Lower leg skin (tissue), 4 donors: ENCODE measurements at regions not wholly inside any gene's neighbourhood (a gene's known extent, or its start where the extent isn't known, plus 50 kb on each side); places are given as distances from the start of the nearest gene placed in this dataset.

ENCODE experiments used
- DNase-seq, 2 donors: peaks; one replicate each; pipeline ENCODE4 v3.0.0-alpha.2; 2019; ENCODE audit warnings: low spot score in 2 of 2
- H3K4me3 ChIP-seq: fragments of 200-600 bp; sonication (generic); 2 replicates; pipeline ENCODE4 v1.5.1; 2017; ENCODE audit warnings: mild to moderate bottlenecking, low read depth; ENCODE audit not compliant: poor library complexity, severe bottlenecking
- CTCF ChIP-seq, 3 donors: fragments of 450-650 bp; IDR thresholded peaks; one replicate each; pipeline ENCODE4 v1.5.1; 2016; ENCODE audit warnings: antibody characterized with exemption in 3 of 3, mild to moderate bottlenecking in 3 of 3, moderate library complexity in 2 of 3
- POLR2A ChIP-seq, 2 donors: fragments of 450-650 bp; IDR thresholded peaks; one replicate each; pipeline ENCODE4 v1.6.1; 2016 to 2017; ENCODE audit warnings: antibody characterized with exemption in 2 of 2, mild to moderate bottlenecking in 1 of 2, moderate library complexity in 1 of 2
- WGBS, 2 donors: methylation state at CpG; one replicate each; pipeline ENCODE4 v1.1.5; 2018; 5-methylcytosine and 5-hydroxymethylcytosine counted together
- intact Hi-C: fragments of 100-400 bp; cut with DNase I; formaldehyde crosslinking; loops from one replicate; pipeline ENCODE4 v1.15.0; 2023; ENCODE audit warnings: low total_unique reads

DNA sequence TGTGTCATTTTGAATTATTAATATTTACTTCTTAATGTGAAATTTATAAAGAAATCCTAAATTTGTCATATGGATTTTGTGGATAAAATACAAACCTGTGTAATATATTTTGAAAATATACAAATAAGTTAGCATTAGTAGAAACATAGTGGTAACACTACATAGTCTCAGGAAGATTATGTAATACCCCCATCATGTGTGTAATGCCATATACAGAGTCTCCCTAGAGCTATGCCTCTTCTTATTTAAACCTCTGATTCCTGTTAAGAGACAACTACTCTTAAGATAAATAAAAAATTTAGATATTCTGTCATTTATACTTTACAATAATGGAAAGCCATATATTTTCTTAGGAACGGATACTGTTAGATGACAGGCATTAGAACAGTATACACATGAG lies 2012.0 kb upstream of the LRRTM1 start:
- WGBS, 2 donors, result 55 to 63% methylated on average over 1 of the region's 1 CpG
- intact Hi-C loops, result no loop called here
- TF ChIP-seq CTCF (IDR thresholded peaks at IDR 0.05) (no peak), POLR2A (IDR thresholded peaks at IDR 0.05) (no peak)
- no peak overlapping the region for H3K4me3 ChIP-seq
- DNase-seq, result no peak

DNA sequence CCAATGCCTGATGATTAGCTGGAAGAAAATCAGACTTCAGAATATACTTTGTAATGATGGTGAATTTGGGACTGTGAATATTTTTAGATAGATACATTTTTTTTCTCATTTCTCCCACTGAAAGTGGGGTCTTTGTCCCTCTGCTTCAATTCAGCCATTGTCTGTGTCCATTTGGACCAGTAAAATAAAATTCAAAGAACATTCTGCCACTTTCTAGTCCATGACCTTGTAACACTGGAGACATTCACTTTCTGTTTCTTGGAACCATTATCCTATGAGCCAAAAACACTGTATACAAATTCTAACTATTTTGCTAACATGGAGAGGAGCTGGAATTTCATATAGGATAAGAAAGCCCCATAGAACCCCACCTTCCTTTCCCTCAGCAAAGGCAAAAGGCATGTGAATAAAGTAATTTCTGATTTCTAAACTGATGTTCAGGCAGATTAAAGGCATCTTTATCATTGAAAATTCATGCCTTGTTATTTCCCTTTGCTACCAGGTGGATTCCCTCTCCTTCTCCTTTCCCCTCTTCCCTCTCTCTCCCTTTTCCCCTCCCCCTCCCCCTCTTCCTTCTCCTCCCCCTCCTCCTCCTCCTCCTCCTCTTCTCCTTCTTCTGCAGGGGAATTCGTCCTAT lies 2010.4 kb upstream of the LRRTM1 start:
- no peak for DNase-seq
- no peak overlapping the region for H3K4me3 ChIP-seq
- intact Hi-C loops, result no loop called here
- 50 to 59% methylated on average over 1 of the region's 1 CpG for WGBS, 2 donors
- TF ChIP-seq CTCF (IDR thresholded peaks at IDR 0.05) (no peak), POLR2A (IDR thresholded peaks at IDR 0.05) (no peak)

GRCh38 chr2:82307511-82307910 lies 2003.0 kb upstream of the LRRTM1 start:
- no peak overlapping the region for H3K4me3 ChIP-seq
- TF ChIP-seq POLR2A (IDR thresholded peaks at IDR 0.05) (no peak), CTCF (IDR thresholded peaks at IDR 0.05) (no peak)
- no peak for DNase-seq
- intact Hi-C loops, result no loop called here

DNA sequence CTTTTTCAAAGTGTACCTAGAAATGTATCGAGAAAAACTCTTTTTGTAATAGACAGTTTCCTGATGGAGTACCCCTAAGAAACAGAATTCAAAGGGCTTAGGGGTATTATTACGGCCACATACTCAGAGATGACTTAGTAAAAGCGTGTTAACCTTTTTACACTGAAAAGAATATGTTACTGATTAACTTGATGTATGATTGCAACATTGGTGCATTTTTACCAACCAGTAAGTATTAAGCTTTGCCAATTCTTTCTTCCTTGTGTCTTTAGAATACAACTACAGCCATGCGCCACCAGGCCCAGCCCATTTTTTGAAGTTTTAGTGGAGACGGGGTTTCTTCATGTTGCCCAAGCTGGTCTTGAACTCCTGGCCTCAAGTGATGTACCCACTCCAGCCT lies 1997.0 kb upstream of the LRRTM1 start:
- TF ChIP-seq CTCF (IDR thresholded peaks at IDR 0.05) (no peak), POLR2A (IDR thresholded peaks at IDR 0.05) (no peak)
- H3K4me3 ChIP-seq, result no peak overlapping the region
- intact Hi-C loops, result no loop called here
- 86 to 91% methylated on average over 5 of the region's 5 CpGs for WGBS, 2 donors
- DNase-seq, result no peak

- no peak for DNase-seq
- intact Hi-C loops, result no loop called here
- TF ChIP-seq CTCF (IDR thresholded peaks at IDR 0.05) (no peak), POLR2A (IDR thresholded peaks at IDR 0.05) (no peak)
- no peak overlapping the region for H3K4me3 ChIP-seq
- WGBS, 2 donors, result 65 to 69% methylated on average over 1 of the region's 1 CpG
Observed at GRCh38 chr2:82289446-82289845, 1984.9 kb upstream of the LRRTM1 start.

DNA sequence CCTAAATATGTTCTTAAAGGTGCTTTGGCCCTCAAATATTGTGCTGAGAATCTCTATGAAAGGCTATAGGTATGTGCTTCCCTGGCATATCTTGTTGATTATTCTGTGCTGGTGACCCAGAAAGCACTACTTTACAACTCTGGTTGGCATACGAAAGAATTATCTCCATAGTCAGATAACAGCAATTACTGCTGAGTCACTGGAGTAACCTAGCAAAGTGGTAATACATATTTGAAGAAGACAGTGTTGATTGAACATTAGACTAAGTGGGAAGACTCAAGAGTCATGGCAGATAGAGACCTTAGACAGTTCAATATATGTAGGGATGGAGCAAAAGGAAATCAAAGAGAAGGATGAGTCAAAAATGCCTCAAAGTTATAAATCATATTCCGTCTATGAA lies 1978.5 kb upstream of the LRRTM1 start:
- H3K4me3 ChIP-seq, result no peak overlapping the region
- no peak for TF ChIP-seq POLR2A (IDR thresholded peaks at IDR 0.05)
- TF ChIP-seq CTCF (IDR thresholded peaks at IDR 0.05), result no peak
- 88 to 89% methylated on average over 2 of the region's 2 CpGs for WGBS, 2 donors
- no peak for DNase-seq
- intact Hi-C loops, result no loop called here
